TTC549 (cell line): ENCODE measurements at regions not wholly inside any gene's neighbourhood (a gene's known extent, or its start where the extent isn't known, plus 50 kb on each side); places are given as distances from the start of the nearest gene placed in this dataset.
"Not testable (repeated sequence)": the region's sequence is repeated elsewhere in the genome, so short reads cannot be mapped to it uniquely, and the experiment has no call there.

Experiments
- FAIRE-seq: peaks from 2 replicates; lab custom pipeline; 2012; peaks lifted over from hg19 to GRCh38; lab: Jason Lieb, UNC

DNA sequence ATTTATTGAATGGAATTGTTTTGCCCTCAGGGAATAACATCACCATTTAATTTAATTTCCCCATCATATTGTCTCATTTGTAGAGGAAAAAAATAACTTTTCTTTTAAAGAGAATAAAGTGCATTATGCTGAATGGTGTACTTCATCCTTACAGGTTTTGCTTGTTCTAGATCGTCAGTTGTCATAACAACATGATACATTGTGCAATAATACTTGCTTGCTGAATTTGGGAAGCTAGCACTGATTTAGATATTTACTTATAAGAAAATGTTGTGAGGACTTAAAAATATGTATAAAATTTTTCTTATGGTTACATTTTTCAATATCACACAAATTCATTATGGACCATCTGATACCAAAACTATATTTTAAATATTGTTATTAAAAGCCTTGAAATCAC lies 509.0 kb upstream of the POU3F2 start:
- no peak for FAIRE-seq

DNA sequence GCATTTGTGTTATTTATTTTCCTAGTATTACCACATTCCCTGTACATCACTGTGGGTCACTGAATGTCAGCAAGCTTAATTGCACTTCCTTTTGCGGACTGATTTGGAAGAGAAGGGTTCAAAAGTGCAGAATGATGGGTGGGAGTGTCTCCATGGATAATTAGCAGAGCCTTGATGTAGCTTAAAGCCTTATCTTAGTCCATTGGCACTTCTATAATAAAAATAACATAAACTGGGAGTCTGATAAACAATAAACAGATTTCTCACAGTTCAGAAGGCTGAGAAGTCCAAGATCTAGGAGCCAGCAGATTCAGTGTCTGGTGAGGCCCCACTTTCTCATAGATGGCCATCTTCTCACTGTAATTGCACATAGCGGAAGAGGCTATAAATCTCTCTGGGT lies 501.1 kb upstream of the POU3F2 start:
- no peak for FAIRE-seq

- no peak for FAIRE-seq
Observed at GRCh38 chr6:98335594-98335993, 498.8 kb upstream of the POU3F2 start.

GRCh38 chr6:98339506-98339905 lies 494.9 kb upstream of the POU3F2 start:
- FAIRE-seq = no peak

GRCh38 chr6:98343004-98343403 lies 491.4 kb upstream of the POU3F2 start:
- no peak for FAIRE-seq

DNA sequence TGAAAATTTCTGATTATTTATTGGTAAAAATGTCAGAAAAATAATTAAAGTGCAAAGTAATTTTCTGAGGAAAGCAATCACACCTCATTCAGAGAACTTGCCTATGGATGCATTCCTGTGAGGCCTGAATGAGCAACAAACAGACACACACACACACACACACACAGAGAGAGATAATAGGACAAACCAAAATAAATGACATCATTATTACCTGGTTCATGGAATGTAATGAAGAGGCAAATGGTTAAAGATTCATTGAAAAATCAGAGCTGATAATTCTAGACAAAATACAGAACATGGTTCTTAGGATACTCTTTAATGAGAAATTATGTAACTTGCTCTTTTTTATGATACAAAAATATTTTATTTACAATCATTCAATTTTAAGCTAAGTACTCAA lies 490.6 kb upstream of the POU3F2 start:
- no peak for FAIRE-seq

DNA sequence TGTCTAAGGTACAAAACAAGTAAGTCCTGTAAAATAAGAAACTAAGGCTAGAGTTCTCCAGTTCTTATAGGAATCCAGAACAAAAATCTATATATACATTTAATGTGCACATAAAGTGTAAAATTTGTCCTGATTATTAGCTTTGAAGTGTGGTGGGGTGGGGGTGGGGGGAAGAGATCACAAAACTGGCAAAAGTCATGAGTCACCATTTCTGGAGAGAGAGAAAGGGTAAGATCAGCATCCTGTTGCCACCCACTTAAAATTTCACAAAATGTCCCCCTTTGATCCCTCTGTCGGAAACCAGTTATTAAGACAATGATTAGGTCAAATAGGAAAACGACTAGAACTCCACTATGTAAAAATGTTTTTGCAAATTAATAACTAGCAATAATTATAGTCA lies 482.0 kb upstream of the POU3F2 start:
- FAIRE-seq = no peak

- FAIRE-seq = no peak
Observed at GRCh38 chr6:98358173-98358572, 476.2 kb upstream of the POU3F2 start.

GRCh38 chr6:98366371-98366770 lies 468.0 kb upstream of the POU3F2 start:
- no peak for FAIRE-seq

DNA sequence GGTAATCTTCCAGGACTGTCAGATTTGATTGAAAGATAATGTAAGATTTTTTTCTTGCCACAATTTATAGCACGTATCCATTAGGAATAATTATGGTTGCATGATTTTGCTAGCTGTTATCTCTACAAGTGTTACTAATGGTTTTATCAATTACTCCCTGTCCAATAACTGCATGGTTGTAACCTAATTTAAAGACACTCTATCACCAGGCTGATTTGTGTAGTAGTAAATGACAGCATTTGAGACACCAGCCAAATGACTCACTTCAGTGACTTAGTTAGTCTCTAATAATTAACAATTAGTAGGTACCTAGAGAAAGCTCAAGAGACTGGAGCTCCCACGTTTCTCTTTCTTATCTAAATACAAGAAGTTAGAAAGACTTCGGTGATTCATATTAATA lies 453.8 kb upstream of the POU3F2 start:
- no peak for FAIRE-seq

DNA sequence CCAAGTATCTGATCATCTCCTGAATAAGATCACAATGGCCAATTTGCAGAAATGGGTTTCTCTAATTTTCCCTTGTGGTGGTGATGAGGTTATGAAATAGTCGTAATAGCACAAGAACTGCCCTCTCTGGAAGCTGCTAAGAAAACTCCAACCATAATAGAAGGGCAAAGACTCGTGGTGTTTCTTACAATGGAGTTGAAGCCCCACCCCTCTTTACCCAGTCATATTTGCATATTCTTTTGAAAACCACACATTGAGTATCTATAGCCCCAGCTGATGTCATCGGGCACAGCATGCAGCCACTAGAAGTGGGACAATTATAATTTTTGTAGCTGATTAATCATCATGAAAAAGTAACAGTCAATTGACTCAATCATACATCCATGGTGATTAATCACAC lies 452.1 kb upstream of the POU3F2 start:
- FAIRE-seq = no peak

- no peak for FAIRE-seq
Observed at GRCh38 chr6:98384334-98384733, 450.0 kb upstream of the POU3F2 start.

GRCh38 chr6:98384801-98385200 lies 449.6 kb upstream of the POU3F2 start:
- no peak for FAIRE-seq

GRCh38 chr6:98395610-98396166 lies 438.7 kb upstream of the POU3F2 start:
- FAIRE-seq = no peak

- no peak for FAIRE-seq
Observed at GRCh38 chr6:98416027-98416426, 418.3 kb upstream of the POU3F2 start.

DNA sequence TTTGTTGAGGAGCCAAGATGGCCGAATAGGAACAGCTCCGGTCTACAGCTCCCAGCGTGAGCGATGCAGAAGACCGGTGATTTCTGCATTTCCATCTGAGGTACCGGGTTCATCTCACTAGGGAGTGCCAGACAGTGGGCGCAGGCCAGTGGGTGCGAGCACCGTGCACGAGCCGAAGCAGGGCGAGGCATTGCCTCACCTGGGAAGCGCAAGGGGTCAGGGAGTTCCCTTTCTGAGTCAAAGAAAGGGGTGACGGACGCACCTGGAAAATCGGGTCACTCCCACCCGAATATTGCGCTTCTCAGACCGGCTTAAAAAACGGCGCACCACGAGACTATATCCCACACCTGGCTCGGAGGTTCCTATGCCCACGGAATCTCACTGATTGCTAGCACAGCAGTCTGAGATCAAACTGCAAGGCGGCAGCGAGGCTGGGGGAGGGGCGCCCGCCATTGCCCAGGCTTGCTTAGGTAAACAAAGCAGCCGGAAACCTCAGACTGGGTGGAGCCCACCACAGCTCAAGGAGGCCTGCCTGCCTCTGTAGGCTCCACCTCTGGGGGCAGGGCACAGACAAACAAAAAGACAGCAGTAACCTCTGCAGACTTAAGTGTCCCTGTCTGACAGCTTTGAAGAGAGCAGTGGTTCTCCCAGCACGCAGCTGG lies 417.7 kb upstream of the POU3F2 start:
- FAIRE-seq = not testable (repeated sequence)

DNA sequence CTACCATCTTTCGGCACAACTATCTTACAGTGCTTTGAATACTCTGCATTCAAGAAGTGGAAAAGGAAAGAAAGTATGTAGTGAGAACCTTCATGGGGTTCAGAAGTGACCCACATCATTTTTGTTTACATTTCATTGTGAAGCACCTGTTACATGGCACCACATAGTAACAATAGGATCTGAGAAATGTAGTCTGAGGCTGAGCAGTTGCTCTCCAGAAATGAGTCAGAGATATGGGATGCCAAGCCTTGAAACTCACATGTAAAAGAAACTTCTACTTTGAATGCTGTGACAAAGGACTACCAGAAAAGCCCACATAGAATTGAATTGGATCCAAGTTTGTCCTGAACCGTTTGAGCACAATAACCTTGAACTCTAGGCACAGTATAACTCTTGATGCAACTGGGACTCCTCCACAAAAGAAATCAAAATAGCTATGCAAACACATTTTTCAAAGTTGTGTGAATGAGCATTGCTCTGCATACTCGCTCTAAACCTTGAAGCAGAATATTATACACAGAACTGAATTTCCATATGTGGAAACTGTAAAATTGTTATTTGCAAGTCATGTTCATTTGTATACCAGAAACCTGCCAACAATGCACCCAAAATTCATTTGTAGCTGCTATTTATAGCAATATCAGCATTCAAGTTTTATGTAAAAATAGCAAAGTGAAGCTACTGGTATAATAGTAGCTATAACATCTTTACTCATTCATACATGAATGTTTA lies 400.9 kb upstream of the POU3F2 start:
- FAIRE-seq = no peak

- no peak for FAIRE-seq
Observed at GRCh38 chr6:98443633-98444032, 390.7 kb upstream of the POU3F2 start.

DNA sequence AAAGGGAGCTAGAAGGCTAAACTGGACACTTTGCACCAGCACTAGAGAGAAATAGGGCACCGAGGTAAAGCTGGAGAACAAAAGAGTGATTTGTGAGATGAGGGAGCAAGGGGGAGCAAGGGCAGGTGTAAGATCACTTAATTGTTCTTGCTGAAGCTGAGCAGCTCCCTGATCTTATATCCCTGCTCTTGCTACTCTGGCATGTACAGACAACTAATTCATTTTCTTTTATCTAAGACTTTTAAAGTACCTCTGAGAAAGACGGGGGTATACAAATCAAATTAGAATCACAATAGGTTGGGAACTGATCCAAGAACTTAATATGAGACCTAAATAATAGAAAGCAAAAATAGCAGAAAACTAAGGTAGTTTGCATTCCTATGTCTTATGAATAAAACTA lies 381.7 kb upstream of the POU3F2 start:
- no peak for FAIRE-seq

DNA sequence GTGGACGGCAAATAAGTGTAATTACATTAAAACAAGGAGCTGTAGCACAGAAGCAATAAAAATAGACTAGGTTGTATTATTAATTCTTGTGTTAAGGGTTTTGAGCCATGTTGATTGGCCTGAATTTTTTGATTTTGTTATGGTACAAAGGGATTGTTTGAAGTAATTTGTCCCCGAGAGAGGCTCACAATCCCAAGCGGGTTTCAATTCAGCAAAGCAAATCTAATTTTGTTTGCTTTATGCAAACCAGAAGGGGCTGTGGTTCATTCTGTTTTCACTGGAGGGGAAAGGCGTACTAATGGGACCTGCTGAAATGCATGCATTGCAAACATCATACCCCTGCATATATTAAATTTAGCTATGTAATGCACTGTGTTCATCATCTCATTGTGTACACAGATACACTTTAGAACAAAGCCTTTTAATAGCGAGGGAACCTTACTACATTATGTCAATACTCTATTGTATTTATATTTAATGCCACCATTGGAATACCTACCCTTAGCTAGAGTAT lies 379.5 kb upstream of the POU3F2 start:
- FAIRE-seq = no peak

- FAIRE-seq = no peak
Observed at GRCh38 chr6:98458708-98459107, 375.7 kb upstream of the POU3F2 start.

DNA sequence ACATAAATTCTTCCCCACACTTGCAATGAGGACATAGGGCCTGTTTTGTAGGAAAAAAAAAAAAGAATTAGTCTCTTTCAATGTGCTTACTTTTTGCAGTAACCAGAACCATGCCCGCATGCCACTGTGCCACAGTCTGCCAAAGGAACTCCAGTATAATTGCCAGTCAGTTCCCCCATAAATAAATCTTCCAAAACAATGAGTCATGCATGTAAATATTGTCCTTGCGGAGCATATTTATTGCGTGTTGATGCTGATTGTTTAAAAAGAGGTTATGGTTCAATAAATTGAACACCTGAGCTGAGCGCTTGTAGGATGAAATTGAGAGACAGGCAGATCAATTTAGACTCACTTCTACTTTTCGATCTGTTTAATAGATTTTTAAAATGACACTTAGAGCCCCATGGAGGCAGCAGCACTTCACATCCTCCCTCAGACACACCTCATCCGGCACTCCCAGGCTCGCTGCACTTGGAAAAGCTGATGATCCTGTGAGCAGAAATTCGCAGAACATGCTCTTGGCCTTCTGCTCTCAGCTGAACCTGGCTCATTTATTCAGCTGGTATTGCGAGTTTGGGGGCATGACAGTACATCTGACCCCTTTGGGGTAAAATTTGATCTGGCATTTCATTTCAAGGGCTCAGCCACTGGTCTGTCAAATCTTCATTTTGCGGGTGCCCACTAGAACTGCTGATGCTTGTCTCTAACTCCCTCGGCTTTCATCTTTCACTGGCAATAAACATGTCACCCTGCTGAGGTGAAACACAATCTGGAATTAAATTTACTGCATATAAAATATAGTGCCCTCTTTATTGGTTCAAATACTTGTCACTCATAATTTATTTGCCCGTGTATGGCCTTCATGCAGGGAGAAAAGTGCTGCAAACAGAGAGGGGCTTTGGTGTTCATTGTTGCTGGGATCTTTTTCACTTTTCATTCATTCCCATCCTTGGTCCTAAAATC lies 371.1 kb upstream of the POU3F2 start:
- FAIRE-seq = no peak
